OCI-LY1 (cell line): ENCODE measurements at regions not wholly inside any gene's neighbourhood (a gene's known extent, or its start where the extent isn't known, plus 50 kb on each side); places are given as distances from the start of the nearest gene placed in this dataset.

Experiments used
- H2AFZ ChIP-seq: fragments of 200-600 bp; sonication (generic), shearing (Covaris generic); 2 replicates; pipeline ENCODE4 v1.6.0; 2014; ENCODE audit warnings: antibody characterized with exemption, mild to moderate bottlenecking, low read length
- H3F3A ChIP-seq: fragments of 200-600 bp; sonication (generic), shearing (Covaris generic); 2 replicates; pipeline ENCODE4 v1.6.0; 2014; ENCODE audit warnings: mild to moderate bottlenecking, antibody characterized with exemption, low read length, moderate library complexity; ENCODE audit not compliant: insufficient read depth
- H3K27ac ChIP-seq: fragments of 200-600 bp; sonication (generic); 2 replicates; pipeline ENCODE4 v1.5.1; 2014; ENCODE audit warnings: low read length, mixed run types, mild to moderate bottlenecking, low read depth; ENCODE audit not compliant: poor library complexity, severe bottlenecking
- H3K27me3 ChIP-seq: fragments of 200-600 bp; sonication (generic); 2 replicates; pipeline ENCODE4 v1.6.0; 2014; ENCODE audit warnings: antibody characterized with exemption, mild to moderate bottlenecking, low read length, moderate library complexity; ENCODE audit not compliant: insufficient read depth
- H3K36me3 ChIP-seq: fragments of 200-600 bp; sonication (generic); 2 replicates; pipeline ENCODE4 v1.6.1; 2014; ENCODE audit warnings: mild to moderate bottlenecking, antibody characterized with exemption, low read length, moderate library complexity, mixed read lengths; ENCODE audit not compliant: insufficient read depth
- H3K4me1 ChIP-seq: fragments of 200-600 bp; sonication (generic); 2 replicates; pipeline ENCODE4 v1.5.1; 2014; ENCODE audit warnings: mild to moderate bottlenecking, low read length, moderate library complexity; ENCODE audit not compliant: insufficient read depth, severe bottlenecking
- H3K4me2 ChIP-seq: fragments of 200-600 bp; sonication (generic), shearing (Covaris generic); 2 replicates; pipeline ENCODE4 v1.6.1; 2014; ENCODE audit warnings: low read length
- H3K4me3 ChIP-seq: fragments of 200-600 bp; sonication (generic); 2 replicates; pipeline ENCODE4 v1.5.1; 2014; ENCODE audit warnings: low read length, low read depth, mild to moderate bottlenecking, mixed read lengths; ENCODE audit not compliant: poor library complexity, severe bottlenecking
- H3K79me2 ChIP-seq: fragments of 200-600 bp; shearing (Covaris generic); 2 replicates; pipeline ENCODE4 v1.6.1; 2016; ENCODE audit warnings: mixed run types, low read length, mixed read lengths; ENCODE audit not compliant: insufficient read depth
- H3K9ac ChIP-seq: fragments of 200-600 bp; sonication (generic), shearing (Covaris generic); 2 replicates; pipeline ENCODE4 v1.6.1; 2014; ENCODE audit warnings: mild to moderate bottlenecking, low read length, mixed read lengths
- H3K9me2 ChIP-seq: fragments of 200-600 bp; sonication (generic), shearing (Covaris generic); 2 replicates; pipeline ENCODE4 v1.6.1; 2014; ENCODE audit warnings: low read depth, mild to moderate bottlenecking, low read length, mixed read lengths
- H3K9me3 ChIP-seq: fragments of 200-600 bp; shearing (Covaris generic); 2 replicates; pipeline ENCODE4 v1.6.1; 2014; ENCODE audit warnings: low read length, mixed read lengths
- H4K20me1 ChIP-seq: fragments of 200-600 bp; sonication (generic), shearing (Covaris generic); 2 replicates; pipeline ENCODE4 v1.6.0; 2016; ENCODE audit warnings: mild to moderate bottlenecking, low read length; ENCODE audit not compliant: insufficient read depth
- CTCF ChIP-seq: fragments of 200-600 bp; sonication (generic), shearing (Covaris generic); IDR thresholded peaks from 2 replicates; pipeline ENCODE4 v1.5.1; 2017; ENCODE audit warnings: mild to moderate bottlenecking, antibody characterized with exemption, low read length, moderate library complexity, mixed read lengths
- EZH2 ChIP-seq: fragments of 200-600 bp; sonication (generic), shearing (Covaris generic); IDR thresholded peaks from 2 replicates; pipeline ENCODE4 v1.8.0; 2017; ENCODE audit warnings: borderline replicate concordance, mixed run types, mild to moderate bottlenecking, antibody characterized with exemption, low read length, moderate library complexity, mixed read lengths

- H3K79me2 ChIP-seq: no peaks in the 10 kb centered on the region
- H3K4me3 ChIP-seq: no peak overlapping the region
- H3K36me3 ChIP-seq: no peaks in the 10 kb centered on the region
- no peaks in the 10 kb centered on the region for H3K27me3 ChIP-seq
- no peak overlapping the region for H2AFZ ChIP-seq
- H3K27ac ChIP-seq: no peak overlapping the region
- TF ChIP-seq CTCF: no peak
- TF ChIP-seq EZH2: no peak
- no peaks in the 10 kb centered on the region for H3K4me1 ChIP-seq
- H3K9me2 ChIP-seq: no peaks in the 10 kb centered on the region
- H3K9me3 ChIP-seq: no peaks in the 10 kb centered on the region
- H3F3A ChIP-seq: no peaks in the 10 kb centered on the region
- H3K9ac ChIP-seq: no peak overlapping the region
- H3K4me2 ChIP-seq: no peak overlapping the region
- H4K20me1 ChIP-seq: no peaks in the 10 kb centered on the region
These were observed 278.6 kb downstream of the CBLN1 start for GRCh38 chr16:49003022-49003421.

- Histone ChIP-seq H2AFZ (no peak overlapping the region), H3F3A (no peaks in the 10 kb centered on the region), H3K9me3 (no peaks in the 10 kb centered on the region), H3K9me2 (no peaks in the 10 kb centered on the region), H3K79me2 (no peaks in the 10 kb centered on the region), H4K20me1 (no peaks in the 10 kb centered on the region), H3K27me3 (no peaks in the 10 kb centered on the region), H3K27ac (no peak overlapping the region), H3K4me2 (no peak overlapping the region), H3K4me1 (no peaks in the 10 kb centered on the region), H3K9ac (no peak overlapping the region), H3K4me3 (no peak overlapping the region), H3K36me3 (no peaks in the 10 kb centered on the region)
- TF ChIP-seq EZH2: no peak
- peak; percentile 77 for TF ChIP-seq CTCF
These were observed 281.0 kb downstream of the CBLN1 start for GRCh38 chr16:49000594-49000993.

GRCh38 chr16:48999508-48999907 lies 282.1 kb downstream of the CBLN1 start:
- Histone ChIP-seq H3K79me2 (no peaks in the 10 kb centered on the region), H3K36me3 (no peaks in the 10 kb centered on the region), H3K9ac (no peak overlapping the region), H3K4me1 (no peaks in the 10 kb centered on the region), H3K4me2 (no peak overlapping the region), H3K9me3 (no peaks in the 10 kb centered on the region), H3K27ac (no peak overlapping the region), H3K4me3 (no peak overlapping the region), H3K27me3 (no peaks in the 10 kb centered on the region), H3K9me2 (no peaks in the 10 kb centered on the region), H3F3A (no peaks in the 10 kb centered on the region), H2AFZ (no peak overlapping the region), H4K20me1 (no peaks in the 10 kb centered on the region)
- TF ChIP-seq EZH2: no peak
- TF ChIP-seq CTCF: no peak
